Right forelimb (tissue), 1 donor: ENCODE measurements at regions not wholly inside any gene's neighbourhood (a gene's known extent, or its start where the extent isn't known, plus 50 kb on each side); places are given as distances from the start of the nearest gene placed in this dataset.
"Not testable (repeated sequence)": the region's sequence is repeated elsewhere in the genome, so short reads cannot be mapped to it uniquely, and the experiment has no call there.

Experiments used
- DNase-seq: peaks from one replicate; pipeline ENCODE4 v3.0.0-alpha.2; 2018

DNA sequence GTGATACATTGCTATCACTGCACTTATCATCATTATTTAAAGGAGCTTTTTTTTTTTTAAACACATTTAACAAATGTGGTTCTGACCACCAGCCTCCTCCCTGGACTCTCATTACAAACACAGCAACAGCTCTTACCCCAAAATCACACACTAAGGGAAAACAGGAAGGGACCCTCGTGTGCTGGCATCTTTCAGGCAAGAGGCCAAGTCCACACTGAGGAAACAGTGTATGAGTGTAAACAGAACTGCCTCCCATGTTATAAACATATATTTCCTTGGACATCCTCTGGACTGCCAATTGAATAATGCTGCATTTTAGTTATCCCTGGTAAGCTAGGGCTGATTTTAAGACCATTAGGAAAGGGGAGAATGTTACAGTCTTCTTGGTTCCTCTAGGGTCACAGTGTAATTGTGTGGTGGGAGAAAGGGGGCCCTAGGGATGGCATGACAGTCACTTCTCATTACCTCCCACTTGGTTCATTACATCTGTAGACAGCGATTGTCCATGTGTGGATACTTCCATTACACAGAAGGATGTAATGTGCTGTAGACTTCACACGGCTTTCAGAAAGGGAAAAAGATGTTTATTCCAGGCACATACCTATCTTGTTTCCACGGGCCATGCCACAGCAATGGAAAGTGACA, 244.6 kb upstream of the TET2 start:
- DNase-seq = no peak

DNA sequence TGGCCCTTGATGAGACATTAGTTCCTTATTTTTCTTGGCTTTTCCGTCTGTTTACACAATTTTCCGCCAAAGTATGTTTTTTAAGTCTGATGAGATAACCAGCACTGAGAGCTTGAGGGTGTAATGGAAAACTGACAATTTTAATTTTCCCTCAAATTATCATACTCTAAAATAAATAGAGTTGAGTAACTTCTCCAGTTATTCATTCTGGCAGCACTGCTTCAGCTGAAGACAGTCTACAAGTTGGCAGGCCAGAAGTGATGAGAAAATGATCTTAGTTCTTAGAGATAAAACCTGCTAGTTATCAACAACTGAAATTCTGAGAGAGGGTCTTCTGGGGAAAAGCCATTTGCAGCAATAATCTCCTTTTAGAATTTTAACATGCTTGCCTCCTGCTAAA, 241.6 kb upstream of the TET2 start:
- DNase-seq = no peak

GRCh38 chr4:104905546-104905945, 241.1 kb upstream of the TET2 start:
- no peak for DNase-seq

- DNase-seq = no peak
These were observed 240.4 kb upstream of the TET2 start for GRCh38 chr4:104906276-104906675.

- no peak for DNase-seq
These were observed 239.5 kb upstream of the TET2 start for GRCh38 chr4:104907074-104907649.

GRCh38 chr4:104907991-104908390, 238.7 kb upstream of the TET2 start:
- DNase-seq = no peak

DNA sequence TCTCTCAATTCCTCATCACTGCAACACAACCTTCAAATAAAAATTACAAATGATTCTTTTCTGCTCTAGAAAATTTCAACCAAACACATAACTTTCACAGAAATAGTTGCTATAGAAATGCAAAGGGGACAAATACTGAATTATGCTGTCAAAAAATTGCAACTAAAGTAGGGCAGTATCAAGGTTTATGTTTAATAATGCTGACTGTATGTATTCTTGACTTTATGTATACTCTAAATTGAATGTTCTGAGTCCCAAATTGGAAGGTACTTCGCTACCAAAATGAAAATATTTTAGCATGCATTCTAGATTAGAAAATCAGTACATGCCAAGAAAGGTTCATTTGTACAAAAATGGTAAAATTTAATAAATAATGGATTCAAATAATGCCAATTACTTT, 237.3 kb upstream of the TET2 start:
- DNase-seq = no peak

- no peak for DNase-seq
These were observed 234.2 kb upstream of the TET2 start for GRCh38 chr4:104912518-104912917.

DNA sequence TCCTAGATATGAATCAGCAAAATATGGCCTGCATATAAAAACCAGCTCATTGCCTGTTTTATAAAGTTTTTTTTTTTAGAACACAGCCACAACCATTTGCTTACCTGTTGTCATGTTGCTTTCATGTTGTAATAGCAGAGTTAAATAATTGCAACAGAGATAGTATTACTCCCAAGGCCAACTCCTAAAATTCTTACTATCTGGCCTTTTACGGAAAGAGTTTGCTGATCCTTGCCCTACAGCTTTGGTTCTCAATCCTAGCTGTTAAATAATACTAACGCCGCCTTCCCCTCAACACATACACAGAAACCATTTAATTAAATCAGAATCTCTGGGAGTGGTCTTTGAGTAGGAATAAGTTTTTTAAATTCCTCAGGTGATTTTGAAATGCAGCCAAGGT, 231.3 kb upstream of the TET2 start:
- no peak for DNase-seq

- no peak for DNase-seq
These were observed 230.8 kb upstream of the TET2 start for GRCh38 chr4:104915864-104916263.

- DNase-seq = no peak
These were observed 227.3 kb upstream of the TET2 start for GRCh38 chr4:104919406-104919805.

DNA sequence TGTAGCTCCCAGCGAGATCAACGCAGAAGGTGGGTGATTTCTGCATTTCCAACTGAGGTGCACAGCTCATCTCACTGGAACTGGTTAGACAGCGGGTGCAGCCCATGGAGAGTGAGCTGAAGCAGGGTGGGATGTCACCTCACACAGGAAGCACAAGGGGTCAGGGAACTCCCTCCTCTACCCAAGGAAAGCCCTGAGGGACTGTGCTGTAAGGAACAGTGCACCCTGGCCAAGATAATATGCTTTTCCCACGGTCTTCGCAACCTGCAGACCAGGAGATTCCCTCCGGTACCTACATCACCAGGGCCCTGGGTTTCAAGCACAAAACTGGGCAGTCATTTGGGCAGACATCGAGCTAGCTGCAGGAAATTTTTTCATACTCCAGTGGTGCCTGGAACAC, 216.4 kb upstream of the TET2 start:
- DNase-seq = no peak

DNA sequence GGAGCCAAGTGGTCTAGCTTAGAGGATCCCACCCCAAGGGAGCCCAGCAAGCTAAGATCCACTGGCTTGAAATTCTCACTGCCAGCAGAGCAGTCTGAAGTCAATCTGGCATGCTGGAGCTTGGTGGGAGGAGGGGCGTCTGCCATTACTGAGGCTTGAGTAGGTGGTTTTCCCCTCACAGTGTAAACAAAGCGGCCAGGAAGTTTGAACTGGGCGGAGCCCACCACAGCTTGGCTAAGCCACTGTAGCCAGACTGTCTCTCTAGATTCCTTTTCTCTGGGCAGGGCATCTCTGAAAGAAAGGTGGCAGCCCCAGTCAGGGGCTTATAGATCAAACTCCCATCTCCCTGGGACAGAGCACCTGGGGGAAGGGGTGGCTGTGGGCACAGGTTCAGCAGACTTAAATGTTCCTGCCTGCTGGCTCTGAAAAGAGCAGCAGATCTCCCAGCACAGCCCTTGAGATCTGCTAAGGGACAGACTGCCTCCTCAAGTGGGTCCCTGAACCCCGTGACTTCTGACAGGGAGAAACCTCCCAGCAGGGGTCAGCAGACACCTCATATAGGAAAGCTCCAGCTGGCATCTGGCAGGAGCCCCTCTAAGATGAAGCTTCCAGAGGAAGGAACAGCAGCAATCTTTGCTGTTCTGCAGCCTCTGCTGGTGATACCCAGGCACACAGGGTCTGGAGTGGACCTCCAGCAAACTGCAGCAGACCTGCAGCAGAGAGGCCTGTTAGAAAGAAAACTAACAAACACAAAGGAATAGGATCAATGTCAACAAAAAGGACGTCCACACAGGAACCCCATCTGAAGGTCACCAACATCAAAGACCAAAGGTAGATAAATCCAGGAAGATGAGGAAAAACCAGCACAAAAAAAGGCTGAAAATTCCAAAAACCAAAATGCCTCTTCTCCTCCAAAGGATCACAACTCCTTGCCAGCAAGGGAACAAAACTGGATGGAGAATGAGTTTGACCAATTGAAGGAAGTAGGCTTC, 215.6 kb upstream of the TET2 start:
- not testable (repeated sequence) for DNase-seq

DNA sequence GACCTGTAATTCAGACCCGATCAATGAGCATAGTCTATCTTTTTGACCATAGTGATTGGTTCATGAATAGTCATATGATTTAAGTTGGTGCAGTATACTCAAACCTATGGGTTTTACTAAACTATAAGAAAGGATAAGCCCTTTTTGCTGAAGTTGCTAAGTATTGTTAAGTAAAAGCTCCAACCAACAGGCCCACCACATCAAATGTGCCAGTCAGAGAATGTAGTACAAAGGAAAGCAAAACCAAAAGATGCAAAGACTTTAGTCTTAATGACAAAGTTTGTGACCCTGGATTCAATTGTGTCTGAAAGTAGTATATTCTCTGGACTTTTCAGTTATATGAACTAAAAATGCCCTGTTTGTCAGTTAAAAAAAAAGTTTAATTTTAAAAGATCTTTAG, 208.1 kb upstream of the TET2 start:
- no peak for DNase-seq

DNA sequence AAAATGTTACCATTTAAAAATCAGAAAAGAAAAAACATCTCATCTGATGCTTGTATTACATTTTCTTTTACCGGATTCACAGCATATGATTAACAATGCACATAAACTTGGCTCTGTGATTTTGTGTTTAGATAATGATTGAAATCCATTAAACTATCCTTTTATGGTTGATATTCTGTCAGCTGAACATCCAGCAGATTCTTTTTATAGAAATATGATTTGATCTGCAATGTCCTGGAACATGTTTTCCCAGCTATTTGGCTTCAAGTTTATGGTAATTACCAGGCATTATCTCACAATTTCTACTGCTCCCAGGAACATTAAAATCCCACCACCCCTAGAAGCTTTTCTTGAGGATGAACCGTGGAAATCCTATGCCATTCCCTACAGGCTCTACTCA, 205.7 kb upstream of the TET2 start:
- no peak for DNase-seq

- DNase-seq = no peak
These were observed 205.0 kb upstream of the TET2 start for GRCh38 chr4:104941661-104942062.

- DNase-seq = no peak
These were observed 203.5 kb upstream of the TET2 start for GRCh38 chr4:104942990-104943743.

GRCh38 chr4:104944596-104944995, 202.1 kb upstream of the TET2 start:
- DNase-seq = no peak

GRCh38 chr4:104964410-104965175, 182.1 kb upstream of the TET2 start:
- no peak for DNase-seq

DNA sequence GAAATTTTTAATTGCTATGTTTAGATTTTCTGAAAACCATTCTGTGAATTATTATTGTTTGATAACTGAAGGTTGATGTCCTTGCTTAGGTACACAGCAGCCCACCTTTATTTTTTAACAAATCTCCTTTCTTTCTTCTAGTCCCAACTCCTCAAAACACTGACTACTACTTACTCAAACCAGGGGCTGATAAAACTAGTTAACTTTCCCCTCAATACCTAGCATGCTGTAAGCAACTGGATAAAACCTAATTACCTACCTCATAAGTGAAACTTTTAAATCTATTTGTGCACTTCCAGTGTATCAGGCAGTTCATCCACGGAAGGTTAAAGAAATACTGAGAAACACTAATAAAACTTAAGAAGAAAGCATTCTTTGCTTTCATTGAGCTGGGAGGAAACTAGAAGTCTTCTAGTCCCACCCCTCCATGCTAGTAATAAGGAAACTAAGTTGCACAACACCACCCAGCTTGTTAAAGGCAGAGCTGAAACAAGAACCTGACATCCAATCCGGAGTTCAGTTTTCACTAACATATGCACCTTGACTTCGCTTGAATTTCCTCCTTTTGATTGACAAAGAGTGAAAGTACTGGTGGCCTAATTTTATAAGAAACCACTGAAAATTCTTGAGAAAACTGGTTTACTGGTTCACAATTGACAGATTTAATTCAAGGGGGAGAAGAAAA, 180.2 kb upstream of the TET2 start:
- DNase-seq = no peak

- no peak for DNase-seq
These were observed 179.7 kb upstream of the TET2 start for GRCh38 chr4:104967034-104967401.
